GM12875 (cell line): ENCODE measurements at regions not wholly inside any gene's neighbourhood (a gene's known extent, or its start where the extent isn't known, plus 50 kb on each side); places are given as distances from the start of the nearest gene placed in this dataset.

Experiments used
- H3K4me3 ChIP-seq: one replicate; pipeline ENCODE4 v1.5.1; 2011; ENCODE audit warnings: low read depth, low read length, control low read depth
- TF ChIP-seq, protein P1 (sequence below): IDR thresholded peaks from 2 replicates; pipeline ENCODE4 v1.5.1; 2011; ENCODE audit warnings: low read depth, mild to moderate bottlenecking, control low read depth, inconsistent platforms, low read length, moderate library complexity, borderline replicate concordance; ENCODE audit not compliant: insufficient read depth

- no peak overlapping the region for H3K4me3 ChIP-seq
- TF ChIP-seq, protein P1, sequence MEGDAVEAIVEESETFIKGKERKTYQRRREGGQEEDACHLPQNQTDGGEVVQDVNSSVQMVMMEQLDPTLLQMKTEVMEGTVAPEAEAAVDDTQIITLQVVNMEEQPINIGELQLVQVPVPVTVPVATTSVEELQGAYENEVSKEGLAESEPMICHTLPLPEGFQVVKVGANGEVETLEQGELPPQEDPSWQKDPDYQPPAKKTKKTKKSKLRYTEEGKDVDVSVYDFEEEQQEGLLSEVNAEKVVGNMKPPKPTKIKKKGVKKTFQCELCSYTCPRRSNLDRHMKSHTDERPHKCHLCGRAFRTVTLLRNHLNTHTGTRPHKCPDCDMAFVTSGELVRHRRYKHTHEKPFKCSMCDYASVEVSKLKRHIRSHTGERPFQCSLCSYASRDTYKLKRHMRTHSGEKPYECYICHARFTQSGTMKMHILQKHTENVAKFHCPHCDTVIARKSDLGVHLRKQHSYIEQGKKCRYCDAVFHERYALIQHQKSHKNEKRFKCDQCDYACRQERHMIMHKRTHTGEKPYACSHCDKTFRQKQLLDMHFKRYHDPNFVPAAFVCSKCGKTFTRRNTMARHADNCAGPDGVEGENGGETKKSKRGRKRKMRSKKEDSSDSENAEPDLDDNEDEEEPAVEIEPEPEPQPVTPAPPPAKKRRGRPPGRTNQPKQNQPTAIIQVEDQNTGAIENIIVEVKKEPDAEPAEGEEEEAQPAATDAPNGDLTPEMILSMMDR = no peak
Observed at GRCh38 chr5:143695244-143695864, 116.6 kb upstream of the HMHB1 start.

- TF ChIP-seq, protein P1 = no peak
- no peak overlapping the region for H3K4me3 ChIP-seq
Observed at GRCh38 chr5:143694357-143694756, 117.6 kb upstream of the HMHB1 start.

DNA sequence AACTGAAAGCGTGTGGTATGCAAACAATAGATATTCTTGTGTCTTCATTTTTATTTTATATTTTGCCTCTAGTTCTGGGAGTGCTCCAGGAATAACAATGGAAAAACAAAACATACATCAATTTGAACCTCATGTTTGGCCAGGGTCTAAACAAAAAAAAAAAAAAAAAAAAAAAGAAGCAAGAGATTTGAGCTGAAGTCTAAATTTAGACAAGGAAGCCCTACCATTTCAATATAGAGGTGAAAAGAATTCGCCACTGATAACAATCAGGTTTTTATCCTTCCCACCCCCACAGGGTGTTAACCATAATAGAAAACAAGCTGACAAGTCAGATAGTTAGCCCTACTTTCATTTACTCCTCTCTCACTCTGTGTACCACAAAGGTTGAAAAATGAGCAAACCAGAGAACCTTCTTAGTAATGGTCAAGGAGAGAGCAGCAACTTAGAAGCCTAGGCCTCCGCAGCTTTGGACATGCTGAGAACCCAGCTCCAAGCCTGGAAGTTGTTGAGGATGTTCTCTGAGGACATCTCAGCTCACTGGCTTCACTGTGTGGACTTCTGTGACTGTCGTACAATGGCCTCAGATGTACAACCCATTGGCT, 118.2 kb upstream of the HMHB1 start:
- TF ChIP-seq, protein P1 = no peak
- no peak overlapping the region for H3K4me3 ChIP-seq

DNA sequence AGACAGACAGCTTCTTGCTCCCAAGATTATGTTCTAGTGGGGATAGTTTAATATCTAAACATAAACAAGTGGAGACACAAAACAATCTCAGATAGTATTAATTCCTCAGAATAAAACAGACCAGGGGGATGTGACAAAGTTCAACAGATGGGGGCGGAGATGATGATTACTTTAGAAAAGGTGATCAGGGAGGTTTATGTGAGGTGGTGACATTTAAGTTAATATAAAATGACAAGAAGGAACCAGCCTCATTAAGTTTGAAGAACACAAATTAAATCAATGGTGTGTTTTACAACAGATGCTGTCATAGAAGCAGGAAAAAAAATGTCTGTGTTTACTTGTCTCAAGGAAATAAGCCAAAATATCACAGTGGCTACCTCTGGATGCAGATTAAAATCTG, 119.6 kb upstream of the HMHB1 start:
- H3K4me3 ChIP-seq = no peak overlapping the region
- TF ChIP-seq, protein P1 = no peak

DNA sequence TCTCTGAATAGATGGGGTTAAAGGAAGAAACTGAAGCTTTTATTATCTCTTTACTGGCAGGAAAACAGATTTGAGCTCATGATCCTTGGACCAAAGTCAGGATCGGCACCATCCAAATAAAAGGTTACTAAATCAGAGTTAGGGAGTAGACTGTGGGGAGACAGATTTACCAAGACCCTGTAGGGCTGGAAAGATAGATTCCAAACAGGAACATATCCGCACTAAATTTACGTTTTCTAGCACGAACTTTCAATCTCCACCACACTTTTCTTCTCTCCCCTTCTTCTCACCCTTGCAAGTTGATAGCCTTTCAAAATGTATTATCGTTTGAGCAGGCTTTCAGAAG, 120.0 kb upstream of the HMHB1 start:
- TF ChIP-seq, protein P1 = no peak

DNA sequence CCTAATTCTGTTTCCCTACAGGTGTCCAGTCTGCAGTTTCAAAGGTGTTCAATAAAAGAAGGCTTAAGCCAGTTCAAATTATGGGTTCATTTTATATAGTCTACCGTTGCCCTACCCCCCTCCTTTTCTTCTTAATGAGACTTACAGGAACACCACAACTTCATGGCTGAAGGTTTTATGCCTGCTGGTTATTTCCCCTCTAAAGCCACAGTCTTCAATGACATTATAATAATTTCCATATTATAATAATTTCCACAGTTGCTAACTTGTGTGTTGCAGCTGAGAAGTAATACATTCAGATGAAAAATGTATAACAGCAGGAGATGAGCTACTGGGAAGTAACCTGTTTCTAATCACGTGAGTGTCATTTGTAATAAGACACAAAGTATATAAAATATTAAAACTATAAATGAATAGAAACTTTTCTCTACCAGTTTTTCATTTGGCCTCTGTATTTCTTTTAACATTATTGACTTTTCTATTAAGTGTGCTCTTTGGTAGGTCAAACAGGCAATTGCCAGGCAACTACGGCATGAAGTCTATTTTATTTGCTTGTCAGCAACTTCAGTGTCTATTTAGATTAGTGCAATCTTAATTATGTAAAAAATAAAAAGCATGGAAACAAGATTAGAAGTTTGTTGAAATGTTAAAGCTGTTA, 120.5 kb upstream of the HMHB1 start:
- no peak overlapping the region for H3K4me3 ChIP-seq
- TF ChIP-seq, protein P1 = no peak

More for the DNA sequence above, 120.0 kb upstream of the HMHB1 start:
- no peak overlapping the region for H3K4me3 ChIP-seq

GRCh38 chr5:143687604-143688003, 124.4 kb upstream of the HMHB1 start:
- no peak overlapping the region for H3K4me3 ChIP-seq
- TF ChIP-seq, protein P1 = no peak
